SK-N-SH (cell line): ENCODE measurements at regions not wholly inside any gene's neighbourhood (a gene's known extent, or its start where the extent isn't known, plus 50 kb on each side); places are given as distances from the start of the nearest gene placed in this dataset.

Experiments
- EZH2phosphoT487 ChIP-seq: fragments of 200-600 bp; sonication (generic); IDR thresholded peaks from 2 replicates; pipeline ENCODE4 v1.6.1; 2017; ENCODE audit warnings: low read depth, mixed run types, mild to moderate bottlenecking, antibody characterized with exemption, moderate library complexity, borderline replicate concordance
- MXI1 ChIP-seq: IDR thresholded peaks from 2 replicates; pipeline ENCODE4 v1.6.1; 2012; ENCODE audit warnings: mild to moderate bottlenecking, low read depth, low read length, improper control_type of control experiment
- RFX5 ChIP-seq: IDR thresholded peaks from 2 replicates; pipeline ENCODE4 v1.6.1; 2012; ENCODE audit warnings: mild to moderate bottlenecking, improper control_type of control experiment, low read length
- SIN3A ChIP-seq: IDR thresholded peaks from 2 replicates; pipeline ENCODE4 v1.6.1; 2012; ENCODE audit warnings: low read depth, mild to moderate bottlenecking, low read length, moderate library complexity, borderline replicate concordance
- TEAD4 ChIP-seq: IDR thresholded peaks from 2 replicates; pipeline ENCODE4 v1.4.0; 2012; ENCODE audit warnings: mild to moderate bottlenecking, borderline replicate concordance; ENCODE audit not compliant: insufficient read depth
- TF ChIP-seq, protein P1 (sequence below): IDR thresholded peaks from 2 replicates; pipeline ENCODE4 v1.4.0; 2012; ENCODE audit warnings: low read depth, borderline replicate concordance
- TF ChIP-seq, protein P2 (sequence below): fragments of 200-600 bp; sonication (generic); IDR thresholded peaks from 2 replicates; pipeline ENCODE4 v1.6.1; 2017; ENCODE audit warnings: antibody characterized with exemption, mild to moderate bottlenecking, moderate library complexity

GRCh38 chr11:105230586-105230985, 91.0 kb upstream of the CARD18 start:
- no peak for TF ChIP-seq SIN3A
- TF ChIP-seq, protein P1, sequence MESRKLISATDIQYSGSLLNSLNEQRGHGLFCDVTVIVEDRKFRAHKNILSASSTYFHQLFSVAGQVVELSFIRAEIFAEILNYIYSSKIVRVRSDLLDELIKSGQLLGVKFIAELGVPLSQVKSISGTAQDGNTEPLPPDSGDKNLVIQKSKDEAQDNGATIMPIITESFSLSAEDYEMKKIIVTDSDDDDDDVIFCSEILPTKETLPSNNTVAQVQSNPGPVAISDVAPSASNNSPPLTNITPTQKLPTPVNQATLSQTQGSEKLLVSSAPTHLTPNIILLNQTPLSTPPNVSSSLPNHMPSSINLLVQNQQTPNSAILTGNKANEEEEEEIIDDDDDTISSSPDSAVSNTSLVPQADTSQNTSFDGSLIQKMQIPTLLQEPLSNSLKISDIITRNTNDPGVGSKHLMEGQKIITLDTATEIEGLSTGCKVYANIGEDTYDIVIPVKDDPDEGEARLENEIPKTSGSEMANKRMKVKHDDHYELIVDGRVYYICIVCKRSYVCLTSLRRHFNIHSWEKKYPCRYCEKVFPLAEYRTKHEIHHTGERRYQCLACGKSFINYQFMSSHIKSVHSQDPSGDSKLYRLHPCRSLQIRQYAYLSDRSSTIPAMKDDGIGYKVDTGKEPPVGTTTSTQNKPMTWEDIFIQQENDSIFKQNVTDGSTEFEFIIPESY: no peak
- TF ChIP-seq, protein P2, sequence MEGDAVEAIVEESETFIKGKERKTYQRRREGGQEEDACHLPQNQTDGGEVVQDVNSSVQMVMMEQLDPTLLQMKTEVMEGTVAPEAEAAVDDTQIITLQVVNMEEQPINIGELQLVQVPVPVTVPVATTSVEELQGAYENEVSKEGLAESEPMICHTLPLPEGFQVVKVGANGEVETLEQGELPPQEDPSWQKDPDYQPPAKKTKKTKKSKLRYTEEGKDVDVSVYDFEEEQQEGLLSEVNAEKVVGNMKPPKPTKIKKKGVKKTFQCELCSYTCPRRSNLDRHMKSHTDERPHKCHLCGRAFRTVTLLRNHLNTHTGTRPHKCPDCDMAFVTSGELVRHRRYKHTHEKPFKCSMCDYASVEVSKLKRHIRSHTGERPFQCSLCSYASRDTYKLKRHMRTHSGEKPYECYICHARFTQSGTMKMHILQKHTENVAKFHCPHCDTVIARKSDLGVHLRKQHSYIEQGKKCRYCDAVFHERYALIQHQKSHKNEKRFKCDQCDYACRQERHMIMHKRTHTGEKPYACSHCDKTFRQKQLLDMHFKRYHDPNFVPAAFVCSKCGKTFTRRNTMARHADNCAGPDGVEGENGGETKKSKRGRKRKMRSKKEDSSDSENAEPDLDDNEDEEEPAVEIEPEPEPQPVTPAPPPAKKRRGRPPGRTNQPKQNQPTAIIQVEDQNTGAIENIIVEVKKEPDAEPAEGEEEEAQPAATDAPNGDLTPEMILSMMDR: no peak
- TF ChIP-seq RFX5: no peak
- no peak for TF ChIP-seq TEAD4
- TF ChIP-seq EZH2phosphoT487: no peak
- TF ChIP-seq MXI1: no peak
